ENCODE measurements at regions not wholly inside any gene's neighbourhood (a gene's known extent, or its start where the extent isn't known, plus 50 kb on each side); places are given as distances from the start of the nearest gene placed in this dataset.

- peak in 1 of 2 donors; percentile 3 for DNase-seq (ENCODE audit: low read depth in 1 of 2, low spot score in 1 of 2)
- no peaks in the 10 kb centered on the region for H3K4me1 ChIP-seq (ENCODE audit: low read depth)
- no peak overlapping the region for H3K27ac ChIP-seq
- H3K27me3 ChIP-seq = no peaks in the 10 kb centered on the region
- H3K9me3 ChIP-seq (ENCODE audit: low read depth) = no peaks in the 10 kb centered on the region
- no peaks in the 10 kb centered on the region for H3K36me3 ChIP-seq
- TF ChIP-seq CTCF (IDR thresholded peaks at IDR 0.05; ENCODE audit: low read depth, low read length) = no peak
- no peak overlapping the region for H3K4me3 ChIP-seq
Measured at GRCh38 chr2:59184276-59185020, 943.3 kb upstream of the FANCL start.

GRCh38 chr2:59183070-59183469 lies 941.9 kb upstream of the FANCL start:
- H3K27ac ChIP-seq = no peak overlapping the region
- no peak for TF ChIP-seq CTCF (IDR thresholded peaks at IDR 0.05; ENCODE audit: low read depth, low read length)
- H3K27me3 ChIP-seq = no peaks in the 10 kb centered on the region
- H3K4me1 ChIP-seq (ENCODE audit: low read depth) = no peaks in the 10 kb centered on the region
- H3K36me3 ChIP-seq = no peaks in the 10 kb centered on the region
- H3K4me3 ChIP-seq = no peak overlapping the region
- no peaks in the 10 kb centered on the region for H3K9me3 ChIP-seq (ENCODE audit: low read depth)
- DNase-seq (ENCODE audit: low read depth in 1 of 2, low spot score in 1 of 2) = no peak

GRCh38 chr2:59182249-59182648 lies 941.1 kb upstream of the FANCL start:
- H3K27ac ChIP-seq = no peak overlapping the region
- DNase-seq (ENCODE audit: low read depth in 1 of 2, low spot score in 1 of 2) = peak in 1 of 2 donors; percentile 71
- no peaks in the 10 kb centered on the region for H3K9me3 ChIP-seq (ENCODE audit: low read depth)
- H3K27me3 ChIP-seq = no peaks in the 10 kb centered on the region
- peak; percentile 25 for TF ChIP-seq CTCF (IDR thresholded peaks at IDR 0.05; ENCODE audit: low read depth, low read length)
- H3K4me1 ChIP-seq (ENCODE audit: low read depth) = no peaks in the 10 kb centered on the region
- no peaks in the 10 kb centered on the region for H3K36me3 ChIP-seq
- H3K4me3 ChIP-seq = no peak overlapping the region

GRCh38 chr2:59181347-59181746 lies 940.2 kb upstream of the FANCL start:
- H3K4me1 ChIP-seq (ENCODE audit: low read depth) = no peaks in the 10 kb centered on the region
- H3K4me3 ChIP-seq = no peak overlapping the region
- no peak for DNase-seq (ENCODE audit: low read depth in 1 of 2, low spot score in 1 of 2)
- H3K9me3 ChIP-seq (ENCODE audit: low read depth) = no peaks in the 10 kb centered on the region
- TF ChIP-seq CTCF (IDR thresholded peaks at IDR 0.05; ENCODE audit: low read depth, low read length) = no peak
- H3K27ac ChIP-seq = no peak overlapping the region
- no peaks in the 10 kb centered on the region for H3K36me3 ChIP-seq
- no peaks in the 10 kb centered on the region for H3K27me3 ChIP-seq

GRCh38 chr2:59180621-59181020 lies 939.5 kb upstream of the FANCL start:
- H3K4me1 ChIP-seq (ENCODE audit: low read depth) = no peaks in the 10 kb centered on the region
- no peak for DNase-seq (ENCODE audit: low read depth in 1 of 2, low spot score in 1 of 2)
- H3K27me3 ChIP-seq = no peaks in the 10 kb centered on the region
- no peaks in the 10 kb centered on the region for H3K9me3 ChIP-seq (ENCODE audit: low read depth)
- no peak for TF ChIP-seq CTCF (IDR thresholded peaks at IDR 0.05; ENCODE audit: low read depth, low read length)
- no peak overlapping the region for H3K4me3 ChIP-seq
- no peak overlapping the region for H3K27ac ChIP-seq
- H3K36me3 ChIP-seq = no peaks in the 10 kb centered on the region
